Skeletal muscle tissue (tissue), 3 donors: ENCODE measurements at regions not wholly inside any gene's neighbourhood (a gene's known extent, or its start where the extent isn't known, plus 50 kb on each side); places are given as distances from the start of the nearest gene placed in this dataset.

Experiments
- H3K27ac ChIP-seq: one replicate; pipeline ENCODE4 v1.7.0; 2013; ENCODE audit warnings: mild to moderate bottlenecking, low read depth, low read length, inconsistent platforms
- H3K27me3 ChIP-seq, 3 donors: one replicate each; pipeline ENCODE4 v1.7.0; 2013; ENCODE audit warnings: low read length in 3 of 3; ENCODE audit not compliant: control insufficient read depth in 3 of 3, insufficient read depth in 3 of 3
- H3K36me3 ChIP-seq, 3 donors: one replicate each; pipeline ENCODE4 v1.7.0; 2013; ENCODE audit warnings: low read length in 3 of 3; ENCODE audit not compliant: control insufficient read depth in 3 of 3, insufficient read depth in 3 of 3
- H3K4me1 ChIP-seq, 3 donors: one replicate each; pipeline ENCODE4 v1.7.0; 2013; ENCODE audit warnings: low read length in 3 of 3, mild to moderate bottlenecking in 3 of 3; ENCODE audit not compliant: control insufficient read depth in 3 of 3, insufficient read depth in 3 of 3
- H3K4me3 ChIP-seq, 3 donors: one replicate each; pipeline ENCODE4 v1.7.0; 2013; ENCODE audit warnings: low read length in 3 of 3
- H3K9ac ChIP-seq, 3 donors: one replicate each; pipeline ENCODE4 v1.7.0; 2013; ENCODE audit warnings: low read length in 3 of 3, mild to moderate bottlenecking in 3 of 3, moderate library complexity in 2 of 3, low read depth in 1 of 3
- H3K9me3 ChIP-seq, 3 donors: one replicate each; pipeline ENCODE4 v1.7.0; 2013; ENCODE audit warnings: low read length in 3 of 3; ENCODE audit not compliant: control insufficient read depth in 3 of 3
- donor health status: Osteomylitis.

DNA sequence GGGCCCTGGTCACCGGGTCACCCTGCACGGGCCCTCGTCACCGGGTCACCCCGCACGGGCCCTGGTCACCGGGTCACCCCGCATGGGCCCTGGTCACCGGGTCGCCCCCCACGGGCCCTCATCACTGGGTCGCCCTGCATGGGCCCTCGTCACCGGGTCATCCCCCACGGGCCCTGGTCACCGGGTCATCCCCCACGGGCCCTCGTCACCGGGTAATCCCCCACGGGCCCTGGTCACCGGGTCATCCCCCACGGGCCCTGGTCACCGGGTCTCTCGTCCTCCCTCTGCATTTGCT, 77.6 kb downstream of the RIPK4 start:
- Histone ChIP-seq H3K27me3 (peaks cover 13 to 28% (median 20%) of the 10 kb centered on the region in 3 donors), H3K9me3 (no peaks in the 10 kb centered on the region), H3K9ac (no peak overlapping the region), H3K4me3 (no peak overlapping the region), H3K27ac (no peak overlapping the region), H3K4me1 (no peaks in the 10 kb centered on the region), H3K36me3 (no peaks in the 10 kb centered on the region)

DNA sequence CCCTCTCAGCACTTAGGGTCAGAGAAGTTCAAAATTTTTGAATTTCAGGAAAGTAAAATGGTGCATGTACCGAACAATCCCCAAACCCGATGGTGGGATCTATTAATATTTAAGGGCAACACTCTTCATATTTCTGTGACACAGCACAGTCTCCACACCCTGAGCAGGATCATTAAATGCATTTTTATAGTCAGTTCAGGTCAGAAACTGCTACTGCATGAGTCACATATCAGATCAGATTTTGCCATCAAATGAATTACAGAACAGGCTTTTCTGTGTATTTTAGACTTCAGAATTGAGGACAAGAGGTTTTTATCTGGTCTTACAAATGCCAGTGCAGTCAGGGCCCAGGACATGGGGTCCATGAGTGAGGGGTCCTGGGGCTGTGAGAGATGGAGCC, 79.2 kb downstream of the RIPK4 start:
- Histone ChIP-seq H3K27me3 (peaks cover 13 to 30% (median 20%) of the 10 kb centered on the region in 3 donors), H3K4me1 (no peaks in the 10 kb centered on the region), H3K9me3 (no peaks in the 10 kb centered on the region), H3K36me3 (no peaks in the 10 kb centered on the region), H3K4me3 (no peak overlapping the region), H3K27ac (no peak overlapping the region), H3K9ac (no peak overlapping the region)

DNA sequence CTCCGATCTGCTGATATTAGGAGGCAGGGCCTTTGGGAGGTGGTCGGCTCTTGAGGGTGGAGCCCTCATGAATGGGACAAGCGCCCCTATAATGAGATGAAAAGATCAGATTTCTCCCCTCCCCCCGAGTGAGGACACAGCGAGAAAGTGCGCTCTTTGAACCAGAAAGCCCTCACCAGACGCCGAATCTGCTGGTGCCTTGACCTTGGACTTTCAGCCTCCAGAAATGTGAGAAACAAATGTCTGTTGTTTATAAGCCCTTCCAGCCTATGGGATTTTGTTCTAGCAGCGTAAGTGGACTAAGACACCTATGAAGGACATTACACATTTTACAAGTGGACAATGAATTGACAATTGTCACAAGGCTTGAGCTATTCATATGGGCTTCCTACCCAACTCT, 80.2 kb downstream of the RIPK4 start:
- Histone ChIP-seq H3K4me3 (no peak overlapping the region), H3K9ac (no peak overlapping the region), H3K4me1 (no peaks in the 10 kb centered on the region), H3K36me3 (no peaks in the 10 kb centered on the region), H3K27ac (no peak overlapping the region), H3K9me3 (no peaks in the 10 kb centered on the region), H3K27me3 (peaks cover 9 to 31% (median 17%) of the 10 kb centered on the region in 3 donors)

GRCh38 chr21:41685511-41686149, 81.2 kb downstream of the RIPK4 start:
- no peak overlapping the region for H3K27ac ChIP-seq

GRCh38 chr21:41684381-41685245, 82.2 kb downstream of the RIPK4 start:
- Histone ChIP-seq H3K9ac (no peak overlapping the region), H3K27me3 (peaks cover 0 to 31% (median 9%) of the 10 kb centered on the region in 3 donors), H3K27ac (no peak overlapping the region), H3K36me3 (no peaks in the 10 kb centered on the region), H3K4me3 (no peak overlapping the region), H3K4me1 (no peaks in the 10 kb centered on the region), H3K9me3 (no peaks in the 10 kb centered on the region)

More at GRCh38 chr21:41685511-41686149, 81.2 kb downstream of the RIPK4 start:
- H3K4me1 ChIP-seq, result no peaks in the 10 kb centered on the region
- H3K27me3 ChIP-seq, result peaks cover 0 to 31% (median 9%) of the 10 kb centered on the region in 3 donors
- H3K9me3 ChIP-seq, result no peaks in the 10 kb centered on the region
- H3K9ac ChIP-seq, result no peak overlapping the region
- no peak overlapping the region for H3K4me3 ChIP-seq
- H3K36me3 ChIP-seq, result no peaks in the 10 kb centered on the region

DNA sequence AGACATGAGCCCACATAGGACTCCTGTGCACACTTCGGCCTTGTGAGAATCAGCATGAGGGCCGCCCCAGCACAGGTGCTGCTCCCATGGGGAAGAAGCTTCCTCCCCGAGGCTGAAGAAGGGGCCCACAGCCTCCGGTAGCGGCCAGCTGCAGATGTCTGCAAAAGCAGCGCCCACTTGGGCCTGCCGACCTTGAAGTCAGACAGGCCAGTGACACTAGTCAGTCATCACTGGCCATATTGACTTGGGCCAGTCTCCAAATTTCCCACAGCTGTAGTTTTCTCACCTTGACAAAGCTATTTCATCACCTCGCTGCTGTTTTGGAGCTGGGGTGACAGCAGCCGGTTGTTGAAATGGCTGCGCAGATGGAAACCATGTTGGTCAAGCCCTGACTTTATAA, 83.0 kb downstream of the RIPK4 start:
- Histone ChIP-seq H3K27me3 (peaks cover 6 to 31% (median 9%) of the 10 kb centered on the region in 3 donors), H3K27ac (no peak overlapping the region)

GRCh38 chr21:41682719-41683179, 84.1 kb downstream of the RIPK4 start:
- Histone ChIP-seq H3K4me1 (peaks cover 6 to 11% (median 8%) of the 10 kb centered on the region in 3 donors), H3K36me3 (no peaks in the 10 kb centered on the region), H3K27ac (no peak overlapping the region), H3K4me3 (no peak overlapping the region), H3K9ac (no peak overlapping the region), H3K9me3 (no peaks in the 10 kb centered on the region), H3K27me3 (peaks cover 7 to 31% (median 9%) of the 10 kb centered on the region in 3 donors)

More for the DNA sequence above, 83.0 kb downstream of the RIPK4 start:
- Histone ChIP-seq H3K36me3 (no peaks in the 10 kb centered on the region), H3K9ac (no peak overlapping the region), H3K9me3 (no peaks in the 10 kb centered on the region), H3K4me3 (no peak overlapping the region), H3K4me1 (peaks cover 4 to 5% (median 4%) of the 10 kb centered on the region in 3 donors)

DNA sequence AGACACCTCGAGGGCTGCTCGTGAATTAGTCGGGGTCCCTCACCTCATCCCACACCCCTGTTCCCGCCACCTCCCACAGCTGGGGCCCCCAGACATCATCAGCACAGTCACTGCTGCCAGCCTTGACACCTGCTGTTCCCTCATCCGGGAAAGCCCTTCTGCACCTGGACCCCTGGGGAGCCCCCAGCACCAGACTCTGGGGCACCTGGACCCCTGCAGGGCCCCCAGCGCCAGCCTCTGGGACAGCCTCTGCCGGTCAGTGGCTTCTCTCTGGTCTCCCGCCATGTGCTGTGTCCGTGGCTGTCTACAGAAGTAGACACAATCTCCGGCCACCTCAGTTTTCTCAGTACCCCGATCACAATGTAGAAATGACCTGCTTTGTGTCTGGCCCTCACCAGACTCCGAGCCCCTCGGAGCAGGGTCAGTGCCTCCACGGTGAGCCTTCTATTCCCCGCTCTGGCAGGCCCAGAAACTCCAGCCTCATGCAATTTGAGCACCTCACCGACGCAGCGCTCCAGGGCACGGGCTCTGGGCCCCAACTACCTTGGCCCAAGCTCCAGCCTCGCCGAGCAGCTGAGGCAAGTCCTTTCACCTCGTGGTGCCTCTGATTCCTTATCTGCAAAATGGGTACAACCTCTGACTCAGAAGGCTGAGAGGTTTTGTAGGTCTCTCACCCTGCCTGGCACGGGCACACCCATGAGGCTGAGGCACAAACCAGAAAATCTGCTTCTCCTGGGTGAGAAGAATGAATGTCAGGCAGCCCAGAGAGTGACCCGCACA, 84.7 kb downstream of the RIPK4 start:
- no peak overlapping the region for H3K4me3 ChIP-seq
- H3K36me3 ChIP-seq, result no peaks in the 10 kb centered on the region
- no peaks in the 10 kb centered on the region for H3K9me3 ChIP-seq
- peaks cover 7 to 30% (median 9%) of the 10 kb centered on the region in 3 donors for H3K27me3 ChIP-seq
- H3K4me1 ChIP-seq, result peaks cover 6 to 11% (median 8%) of the 10 kb centered on the region in 3 donors
- no peak overlapping the region for H3K9ac ChIP-seq
- H3K27ac ChIP-seq, result no peak overlapping the region

DNA sequence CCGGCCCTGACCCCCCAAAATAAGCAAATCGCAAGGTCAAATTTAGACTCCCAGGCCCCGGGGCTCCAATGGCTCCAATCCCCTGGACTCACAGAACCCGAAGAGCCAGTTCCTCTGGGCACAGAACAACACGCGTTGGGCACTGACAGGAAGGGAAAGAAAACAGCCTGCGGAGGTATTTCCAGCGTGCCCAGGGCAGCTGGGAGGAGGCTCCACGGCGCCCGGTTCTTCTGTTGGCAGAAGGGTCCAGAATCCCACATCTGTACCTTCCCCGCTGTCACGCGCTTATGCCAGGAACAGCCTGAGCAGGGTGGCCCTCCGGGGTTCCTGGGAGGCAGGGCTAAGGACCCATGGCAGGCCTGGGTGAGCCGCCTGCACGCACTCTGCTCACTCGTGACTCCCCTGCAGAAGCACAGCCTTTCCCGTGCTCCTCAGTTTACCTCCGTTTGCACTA, 85.5 kb downstream of the RIPK4 start:
- Histone ChIP-seq H3K4me1 (peaks cover 6 to 11% (median 8%) of the 10 kb centered on the region in 3 donors), H3K9me3 (no peaks in the 10 kb centered on the region), H3K27me3 (peaks cover 7 to 25% (median 9%) of the 10 kb centered on the region in 3 donors), H3K36me3 (no peaks in the 10 kb centered on the region), H3K9ac (no peak overlapping the region), H3K4me3 (no peak overlapping the region), H3K27ac (no peak overlapping the region)
